Kidney (tissue), 13 donors: ENCODE measurements at regions not wholly inside any gene's neighbourhood (a gene's known extent, or its start where the extent isn't known, plus 50 kb on each side); places are given as distances from the start of the nearest gene placed in this dataset.
A peak's percentile ranks its signal among the peaks of the same experiment; 100 is the strongest.

Experiments used
- DNase-seq, 5 donors: peaks; one replicate each; pipeline ENCODE4 v3.0.0-alpha.2; 2013 to 2020
- FAIRE-seq: peaks from 2 replicates; lab custom pipeline; 2012; peaks lifted over from hg19 to GRCh38; lab: Jason Lieb, UNC
- H3K27ac ChIP-seq, 2 donors: one replicate each; pipeline ENCODE4 v1.7.0; 2013; ENCODE audit warnings: low read depth in 2 of 2, low read length in 2 of 2, inconsistent platforms in 1 of 2
- H3K27me3 ChIP-seq: one replicate; pipeline ENCODE4 v1.7.1; 2013; ENCODE audit warnings: low read length, inconsistent platforms; ENCODE audit not compliant: control insufficient read depth, insufficient read depth
- H3K36me3 ChIP-seq, 3 donors: one replicate each; pipeline versions ENCODE4 v1.7.0 to v1.7.1; 2013; ENCODE audit warnings: low read length in 3 of 3, control low read depth in 1 of 3, inconsistent platforms in 1 of 3; ENCODE audit not compliant: insufficient read depth in 3 of 3, control insufficient read depth in 2 of 3
- H3K4me1 ChIP-seq, 3 donors: one replicate each; pipeline versions ENCODE4 v1.7.0 to v1.7.1; 2013; ENCODE audit warnings: low read length in 3 of 3, inconsistent platforms in 1 of 3, low read depth in 1 of 3; ENCODE audit not compliant: control insufficient read depth in 2 of 3, insufficient read depth in 2 of 3
- H3K4me3 ChIP-seq, 3 donors: one replicate each; pipeline versions ENCODE4 v1.7.0 to v1.8.1; 2013; ENCODE audit warnings: low read length in 3 of 3, control low read depth in 1 of 3, inconsistent platforms in 1 of 3
- H3K9ac ChIP-seq, 3 donors: one replicate each; pipeline versions ENCODE4 v1.7.0 to v1.7.1; 2013; ENCODE audit warnings: low read length in 3 of 3, control low read depth in 1 of 3, inconsistent platforms in 1 of 3
- H3K9me3 ChIP-seq, 3 donors: one replicate each; pipeline versions ENCODE4 v1.7.0 to v1.7.1; 2013; ENCODE audit warnings: low read length in 3 of 3, control low read depth in 1 of 3, inconsistent platforms in 1 of 3; ENCODE audit not compliant: control insufficient read depth in 2 of 3, insufficient read depth in 1 of 3
- intact Hi-C: fragments of 100-400 bp; cut with DNase I; formaldehyde crosslinking; loops from one replicate; pipeline ENCODE4 v1.11.1; 2022
- TF ChIP-seq, protein P1 (sequence below): IDR thresholded peaks from 3 replicates; pipeline ENCODE4 v1.5.1; 2012; ENCODE audit warnings: mild to moderate bottlenecking, moderate library complexity, borderline replicate concordance; ENCODE audit not compliant: insufficient read depth; ENCODE audit errors: extremely low read depth
- donor health status: control.
- donor health status: control.
- donor health status: control.
- donor health status: control.
- donor health status: control.
- donor health status: DM: yes; HTN: yes; CAD: no.
- donor health status: Normal renal cell carcinoma (clear cell type).

DNA sequence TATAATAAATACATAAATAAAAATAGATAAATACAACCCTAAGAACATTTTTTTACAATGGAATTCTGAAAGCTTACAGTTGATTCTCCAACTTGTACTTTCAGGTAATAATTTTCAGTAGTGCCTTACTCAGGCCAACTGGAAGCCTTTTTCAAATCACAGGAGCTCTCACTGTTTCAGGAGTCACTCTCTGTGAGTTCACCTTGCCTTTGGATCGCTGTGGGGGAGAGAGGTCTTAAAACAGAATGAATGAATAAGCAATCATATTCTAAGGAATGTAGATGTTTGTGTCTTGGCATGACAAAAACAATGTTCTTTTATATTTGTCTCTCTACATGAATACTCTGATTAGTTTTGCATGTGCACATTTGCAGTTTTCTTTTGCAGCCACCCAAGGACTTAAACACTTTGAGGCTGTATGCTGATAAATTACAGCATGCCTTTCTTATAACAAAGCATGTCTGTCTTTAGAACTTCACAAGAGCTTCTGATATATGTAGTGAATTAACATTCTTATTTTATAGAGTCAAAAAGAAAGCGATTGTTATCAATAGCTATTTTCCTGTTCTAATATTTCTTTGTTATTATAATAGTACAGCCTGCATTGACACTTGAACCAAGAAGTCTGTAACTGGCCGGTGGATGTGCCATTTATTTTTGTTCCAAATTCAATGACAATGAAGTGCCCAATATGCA is 1111.5 kb upstream of the ATXN8OS start:
- Histone ChIP-seq H3K27ac (no peak overlapping the region), H3K4me1 (no peaks in the 10 kb centered on the region), H3K36me3 (no peaks in the 10 kb centered on the region), H3K27me3 (no peaks in the 10 kb centered on the region), H3K4me3 (no peak overlapping the region), H3K9me3 (no peaks in the 10 kb centered on the region), H3K9ac (no peak overlapping the region)
- FAIRE-seq (no peak), DNase-seq (no peak)
- intact Hi-C loops, result no loop called here
- TF ChIP-seq, protein P1, sequence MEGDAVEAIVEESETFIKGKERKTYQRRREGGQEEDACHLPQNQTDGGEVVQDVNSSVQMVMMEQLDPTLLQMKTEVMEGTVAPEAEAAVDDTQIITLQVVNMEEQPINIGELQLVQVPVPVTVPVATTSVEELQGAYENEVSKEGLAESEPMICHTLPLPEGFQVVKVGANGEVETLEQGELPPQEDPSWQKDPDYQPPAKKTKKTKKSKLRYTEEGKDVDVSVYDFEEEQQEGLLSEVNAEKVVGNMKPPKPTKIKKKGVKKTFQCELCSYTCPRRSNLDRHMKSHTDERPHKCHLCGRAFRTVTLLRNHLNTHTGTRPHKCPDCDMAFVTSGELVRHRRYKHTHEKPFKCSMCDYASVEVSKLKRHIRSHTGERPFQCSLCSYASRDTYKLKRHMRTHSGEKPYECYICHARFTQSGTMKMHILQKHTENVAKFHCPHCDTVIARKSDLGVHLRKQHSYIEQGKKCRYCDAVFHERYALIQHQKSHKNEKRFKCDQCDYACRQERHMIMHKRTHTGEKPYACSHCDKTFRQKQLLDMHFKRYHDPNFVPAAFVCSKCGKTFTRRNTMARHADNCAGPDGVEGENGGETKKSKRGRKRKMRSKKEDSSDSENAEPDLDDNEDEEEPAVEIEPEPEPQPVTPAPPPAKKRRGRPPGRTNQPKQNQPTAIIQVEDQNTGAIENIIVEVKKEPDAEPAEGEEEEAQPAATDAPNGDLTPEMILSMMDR, result no peak

DNA sequence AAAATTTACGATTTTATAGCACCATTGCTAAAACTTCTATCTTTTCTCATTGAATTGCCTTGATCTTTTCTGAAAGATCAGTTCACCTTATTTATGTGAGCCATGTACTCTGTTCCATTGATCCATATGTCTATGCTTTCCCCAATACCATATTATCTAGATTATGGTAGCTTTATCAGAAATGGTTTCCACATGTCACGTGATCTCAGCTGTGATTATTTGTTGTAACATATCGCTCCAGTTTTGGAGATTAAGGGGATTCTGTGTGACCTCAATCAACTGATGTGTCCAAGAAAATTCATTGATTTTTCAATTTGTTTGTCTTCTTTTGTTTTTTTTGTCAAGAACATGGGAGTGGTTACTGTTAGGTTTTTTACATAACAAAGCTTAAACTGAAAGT is 1114.5 kb upstream of the ATXN8OS start:
- Histone ChIP-seq H3K36me3 (no peaks in the 10 kb centered on the region), H3K4me1 (no peaks in the 10 kb centered on the region), H3K4me3 (no peak overlapping the region), H3K27me3 (no peaks in the 10 kb centered on the region), H3K9ac (no peak overlapping the region), H3K9me3 (no peaks in the 10 kb centered on the region), H3K27ac (no peak overlapping the region)
- intact Hi-C loops, result no loop called here
- DNase-seq (no peak), FAIRE-seq (no peak)
- TF ChIP-seq, protein P1, result no peak

DNA sequence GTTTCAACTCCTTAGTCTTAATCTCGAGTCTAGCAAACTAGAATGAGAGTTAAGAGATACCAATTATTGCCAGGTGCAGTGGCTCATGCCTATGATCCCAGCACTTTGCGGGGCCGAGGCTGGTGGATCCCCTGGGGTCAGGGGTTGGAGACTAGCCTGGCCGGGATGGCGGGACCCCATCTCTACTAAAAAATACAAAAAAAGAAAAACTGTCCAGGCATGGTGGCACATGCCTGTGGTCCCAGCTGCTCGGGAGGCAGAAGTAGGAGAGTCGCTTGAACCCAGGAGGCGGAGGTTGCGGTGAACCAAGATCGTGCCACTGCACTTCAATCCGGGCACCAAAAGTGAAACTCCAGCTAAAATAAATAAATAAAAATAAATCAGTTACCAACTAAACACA is 1119.5 kb upstream of the ATXN8OS start:
- FAIRE-seq, result no peak
- DNase-seq, result peak in 1 of 5 donors; percentile 19

More for the DNA sequence above, 1119.5 kb upstream of the ATXN8OS start:
- no peaks in the 10 kb centered on the region for H3K36me3 ChIP-seq
- no peak overlapping the region for H3K9ac ChIP-seq
- intact Hi-C loops, result no loop called here
- H3K9me3 ChIP-seq, result no peaks in the 10 kb centered on the region
- TF ChIP-seq, protein P1, result no peak
- H3K4me1 ChIP-seq, result no peaks in the 10 kb centered on the region
- no peak overlapping the region for H3K4me3 ChIP-seq
- H3K27me3 ChIP-seq, result no peaks in the 10 kb centered on the region
- no peak overlapping the region for H3K27ac ChIP-seq
